Adrenal gland (tissue), 5 donors: ENCODE measurements at regions not wholly inside any gene's neighbourhood (a gene's known extent, or its start where the extent isn't known, plus 50 kb on each side); places are given as distances from the start of the nearest gene placed in this dataset.
"Not testable (repeated sequence)": the region's sequence is repeated elsewhere in the genome, so short reads cannot be mapped to it uniquely, and the experiment has no call there.

Experiments
- CTCF ChIP-seq, 6 experiments: fragments of 450-650 bp in 4 of 6; fragments of 200-600 bp in 2 of 6; sonication (generic) in 1 of 6; IDR thresholded peaks; 1 replicate in 5 of 6; 2 replicates in 1 of 6; pipeline versions ENCODE4 v1.5.1 to v1.8.0; 2016 to 2021; ENCODE audit warnings: antibody characterized with exemption in 6 of 6, mild to moderate bottlenecking in 2 of 6, moderate library complexity in 1 of 6
- POLR2A ChIP-seq, 2 donors: fragments of 450-650 bp; IDR thresholded peaks; one replicate each; pipeline ENCODE4 v1.6.1; 2017; ENCODE audit warnings: antibody characterized with exemption in 2 of 2, mild to moderate bottlenecking in 2 of 2, moderate library complexity in 1 of 2
- donor health status: DM: no; HTN: no; CAD: no.

GRCh38 chr20:30891400-30891799 is 366.1 kb upstream of the DEFB115 start:
- TF ChIP-seq CTCF, POLR2A (IDR thresholded peaks at IDR 0.05): not testable (repeated sequence)
